ENCODE measurements at regions not wholly inside any gene's neighbourhood (a gene's known extent, or its start where the extent isn't known, plus 50 kb on each side); places are given as distances from the start of the nearest gene placed in this dataset.

- H3K27me3 Mint-ChIP-seq, result no peaks in the 10 kb centered on the region
- peaks cover 3% of the 10 kb centered on the region for H3K9me3 Mint-ChIP-seq
- H3K4me1 Mint-ChIP-seq, result no peaks in the 10 kb centered on the region
- ATAC-seq, result no peak
- H3K4me3 Mint-ChIP-seq, result no peak overlapping the region
- no peak overlapping the region for H3K27ac Mint-ChIP-seq
- no peaks in the 10 kb centered on the region for H3K36me3 Mint-ChIP-seq
Observed at GRCh38 chr11:116446048-116446941, 326.5 kb downstream of the BUD13 start.

- Mint-ChIP-seq H3K9me3 (peaks cover 6% of the 10 kb centered on the region), H3K4me3 (no peak overlapping the region), H3K4me1 (no peaks in the 10 kb centered on the region), H3K27ac (no peak overlapping the region), H3K36me3 (no peaks in the 10 kb centered on the region), H3K27me3 (no peaks in the 10 kb centered on the region)
- ATAC-seq, result no peak
Observed at GRCh38 chr11:116445108-116446047, 327.4 kb downstream of the BUD13 start.

- Mint-ChIP-seq H3K4me1 (no peaks in the 10 kb centered on the region), H3K9me3 (peaks cover 8% of the 10 kb centered on the region), H3K27me3 (no peaks in the 10 kb centered on the region), H3K27ac (no peak overlapping the region), H3K4me3 (no peak overlapping the region), H3K36me3 (no peaks in the 10 kb centered on the region)
- no peak for ATAC-seq
Observed at GRCh38 chr11:116442238-116442752, 330.5 kb downstream of the BUD13 start.

- peaks cover 8% of the 10 kb centered on the region for H3K9me3 Mint-ChIP-seq
- no peaks in the 10 kb centered on the region for H3K36me3 Mint-ChIP-seq
- H3K4me3 Mint-ChIP-seq, result no peak overlapping the region
- no peaks in the 10 kb centered on the region for H3K4me1 Mint-ChIP-seq
- no peaks in the 10 kb centered on the region for H3K27me3 Mint-ChIP-seq
- no peak overlapping the region for H3K27ac Mint-ChIP-seq
- no peak for ATAC-seq
Observed at GRCh38 chr11:116439361-116439677, 333.5 kb downstream of the BUD13 start.

- H3K27ac Mint-ChIP-seq, result no peak overlapping the region
- ATAC-seq, result no peak
- H3K9me3 Mint-ChIP-seq, result peaks cover 8% of the 10 kb centered on the region
- no peak overlapping the region for H3K4me3 Mint-ChIP-seq
- H3K36me3 Mint-ChIP-seq, result no peaks in the 10 kb centered on the region
- no peaks in the 10 kb centered on the region for H3K4me1 Mint-ChIP-seq
- no peaks in the 10 kb centered on the region for H3K27me3 Mint-ChIP-seq
Observed at GRCh38 chr11:116438651-116439360, 334.0 kb downstream of the BUD13 start.

- peaks cover 9% of the 10 kb centered on the region for H3K27me3 Mint-ChIP-seq
- H3K9me3 Mint-ChIP-seq, result peaks cover 3% of the 10 kb centered on the region
- H3K27ac Mint-ChIP-seq, result no peak overlapping the region
- H3K4me1 Mint-ChIP-seq, result no peaks in the 10 kb centered on the region
- no peaks in the 10 kb centered on the region for H3K36me3 Mint-ChIP-seq
- no peak overlapping the region for H3K4me3 Mint-ChIP-seq
- ATAC-seq, result no peak
Observed at GRCh38 chr11:116434986-116435385, 337.8 kb downstream of the BUD13 start.

- Mint-ChIP-seq H3K27ac (no peak overlapping the region), H3K4me1 (no peaks in the 10 kb centered on the region), H3K36me3 (no peaks in the 10 kb centered on the region), H3K4me3 (no peak overlapping the region), H3K9me3 (no peaks in the 10 kb centered on the region), H3K27me3 (peaks cover 19% of the 10 kb centered on the region)
- ATAC-seq, result no peak
Observed at GRCh38 chr11:116432301-116432700, 340.5 kb downstream of the BUD13 start.

GRCh38 chr11:116431842-116432241 is 340.9 kb downstream of the BUD13 start:
- Mint-ChIP-seq H3K4me3 (no peak overlapping the region), H3K36me3 (no peaks in the 10 kb centered on the region), H3K27me3 (peaks cover 19% of the 10 kb centered on the region), H3K9me3 (no peaks in the 10 kb centered on the region), H3K4me1 (no peaks in the 10 kb centered on the region), H3K27ac (no peak overlapping the region)
- ATAC-seq, result no peak

- Mint-ChIP-seq H3K9me3 (no peaks in the 10 kb centered on the region), H3K4me3 (no peak overlapping the region), H3K27ac (no peak overlapping the region), H3K4me1 (peaks cover 5% of the 10 kb centered on the region), H3K36me3 (no peaks in the 10 kb centered on the region), H3K27me3 (peaks cover 33% of the 10 kb centered on the region)
- no peak for ATAC-seq
Observed at GRCh38 chr11:116428638-116428975, 344.2 kb downstream of the BUD13 start.

- Mint-ChIP-seq H3K9me3 (no peaks in the 10 kb centered on the region), H3K27me3 (peaks cover 33% of the 10 kb centered on the region), H3K36me3 (no peaks in the 10 kb centered on the region), H3K4me3 (no peak overlapping the region), H3K4me1 (peaks cover 6% of the 10 kb centered on the region), H3K27ac (no peak overlapping the region)
- no peak for ATAC-seq
Observed at GRCh38 chr11:116427903-116428637, 344.7 kb downstream of the BUD13 start.

GRCh38 chr11:116427337-116427902 is 345.4 kb downstream of the BUD13 start:
- no peak for ATAC-seq
- Mint-ChIP-seq H3K4me1 (peaks cover 10% of the 10 kb centered on the region), H3K9me3 (no peaks in the 10 kb centered on the region), H3K27ac (no peak overlapping the region), H3K27me3 (peaks cover 29% of the 10 kb centered on the region), H3K4me3 (no peak overlapping the region), H3K36me3 (no peaks in the 10 kb centered on the region)

GRCh38 chr11:116426761-116427160 is 346.0 kb downstream of the BUD13 start:
- peaks cover 25% of the 10 kb centered on the region for H3K27me3 Mint-ChIP-seq
- H3K27ac Mint-ChIP-seq, result no peak overlapping the region
- no peak for ATAC-seq

GRCh38 chr11:116424615-116425261 is 348.0 kb downstream of the BUD13 start:
- peaks cover 25% of the 10 kb centered on the region for H3K27me3 Mint-ChIP-seq
- ATAC-seq, result no peak
- no peak overlapping the region for H3K27ac Mint-ChIP-seq
- H3K4me3 Mint-ChIP-seq, result no peak overlapping the region
- peaks cover 23% of the 10 kb centered on the region for H3K4me1 Mint-ChIP-seq
- no peaks in the 10 kb centered on the region for H3K9me3 Mint-ChIP-seq
- H3K36me3 Mint-ChIP-seq, result no peaks in the 10 kb centered on the region

More at GRCh38 chr11:116426761-116427160, 346.0 kb downstream of the BUD13 start:
- no peaks in the 10 kb centered on the region for H3K36me3 Mint-ChIP-seq
- peaks cover 16% of the 10 kb centered on the region for H3K4me1 Mint-ChIP-seq
- no peak overlapping the region for H3K4me3 Mint-ChIP-seq
- no peaks in the 10 kb centered on the region for H3K9me3 Mint-ChIP-seq
